ENCODE measurements at regions not wholly inside any gene's neighbourhood (a gene's known extent, or its start where the extent isn't known, plus 50 kb on each side); places are given as distances from the start of the nearest gene placed in this dataset.

- no peak for TF ChIP-seq CTCF (conservative IDR thresholded peaks at IDR 0.05)
- no peak for TF ChIP-seq EZH2 (IDR thresholded peaks at IDR 0.05; ENCODE audit: low read depth)
These were observed 91.9 kb upstream of the RASEF start for GRCh38 chr9:83154821-83155220.

Measured in PC-9 (cell line).